T-helper 22 cell (primary cell): ENCODE measurements at regions not wholly inside any gene's neighbourhood (a gene's known extent, or its start where the extent isn't known, plus 50 kb on each side); places are given as distances from the start of the nearest gene placed in this dataset.

ENCODE experiments used
- DNase-seq: peaks from one replicate; pipeline ENCODE4 v3.0.0-alpha.2; 2020; ENCODE audit warnings: low read depth

DNA sequence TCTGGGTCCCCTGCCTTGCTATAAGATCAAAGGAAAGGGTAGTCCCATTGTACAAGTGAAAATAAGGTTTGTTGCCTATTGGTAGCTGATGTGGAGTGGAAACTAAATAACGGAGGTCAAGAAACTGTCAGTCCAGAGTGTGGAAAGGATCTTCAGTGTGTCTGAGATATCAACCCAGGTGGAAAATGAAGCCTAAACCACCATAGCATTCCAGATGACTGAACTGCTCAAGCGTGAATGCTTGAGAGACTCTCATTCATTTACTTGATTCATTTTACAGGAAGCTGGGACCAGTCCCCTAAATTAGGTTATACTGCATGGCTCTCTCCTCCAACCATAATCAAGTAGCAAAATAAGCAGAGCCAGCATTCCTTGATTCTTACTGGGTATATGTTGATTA lies 116.0 kb upstream of the SLC28A3 start:
- no peak for DNase-seq

DNA sequence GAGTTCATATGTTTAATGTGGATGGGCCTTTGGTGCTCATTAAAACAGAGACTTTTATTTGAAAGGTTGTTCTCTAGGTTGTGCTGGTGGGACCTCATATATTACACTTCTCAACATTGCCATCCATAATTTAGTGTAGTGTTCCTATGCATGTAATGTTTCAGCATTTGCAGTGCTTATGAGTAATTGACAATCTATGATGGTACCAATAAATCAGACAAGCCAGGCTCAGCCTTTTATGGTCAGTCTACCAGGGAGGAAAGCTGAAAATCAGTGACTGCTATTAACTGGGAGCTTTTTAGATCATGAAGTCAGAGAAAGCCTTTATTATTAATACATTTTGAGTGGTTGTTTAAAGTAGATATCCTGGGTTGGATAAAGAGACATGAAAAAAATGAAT lies 120.1 kb upstream of the SLC28A3 start:
- DNase-seq, result no peak

DNA sequence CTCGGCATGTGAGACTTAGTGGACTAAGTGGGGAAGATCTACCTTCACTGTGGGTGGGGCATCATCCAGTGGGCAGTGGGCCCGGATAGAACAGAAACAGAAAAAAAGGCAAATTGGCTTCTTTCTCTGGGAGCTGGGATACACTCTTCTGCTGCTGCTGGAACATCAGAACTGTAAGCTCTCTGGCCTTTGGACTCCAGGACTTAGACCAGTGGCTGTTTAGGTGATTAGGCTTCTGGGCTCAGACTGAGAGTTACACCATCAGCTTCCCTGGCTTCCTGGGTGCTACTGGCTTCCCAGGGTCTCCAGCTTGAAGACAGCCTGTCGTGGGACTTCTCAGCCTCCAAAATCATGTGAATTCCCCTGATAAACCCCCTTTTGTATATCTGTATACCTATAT lies 122.7 kb upstream of the SLC28A3 start:
- DNase-seq, result no peak

DNA sequence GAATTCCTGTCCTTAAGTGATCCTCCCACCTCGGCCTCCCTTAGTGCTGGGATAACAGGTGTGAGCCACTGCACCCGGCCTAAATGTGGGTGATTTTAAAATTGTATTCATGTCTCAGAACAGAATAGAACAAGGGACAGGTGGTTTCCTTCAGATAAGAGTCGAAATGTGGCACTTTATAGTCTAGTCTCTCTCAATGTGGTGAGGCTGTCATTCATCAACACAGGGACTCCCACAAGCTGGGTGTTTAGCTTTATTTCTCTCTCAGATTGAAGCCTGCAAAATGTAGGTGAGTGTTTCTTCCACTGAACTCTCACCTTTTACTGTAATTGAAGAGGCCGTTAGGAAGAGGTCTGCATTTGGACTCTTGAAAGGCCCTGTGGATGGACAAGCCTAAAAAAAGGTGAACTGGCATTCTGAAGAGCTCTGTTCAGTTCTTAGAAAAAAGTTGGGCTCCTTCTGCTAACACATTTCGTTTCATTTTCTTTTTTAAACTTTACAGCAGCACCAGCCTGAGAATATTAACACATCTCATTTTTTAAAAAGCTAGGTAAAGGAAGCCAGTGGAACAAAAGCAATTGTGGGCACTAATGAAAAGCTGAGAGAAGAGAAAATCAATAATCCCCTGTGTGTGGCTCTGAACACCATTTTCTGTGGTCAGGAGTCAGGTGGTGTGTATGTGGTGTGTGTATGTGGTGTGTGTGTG lies 126.2 kb upstream of the SLC28A3 start:
- DNase-seq, result no peak

DNA sequence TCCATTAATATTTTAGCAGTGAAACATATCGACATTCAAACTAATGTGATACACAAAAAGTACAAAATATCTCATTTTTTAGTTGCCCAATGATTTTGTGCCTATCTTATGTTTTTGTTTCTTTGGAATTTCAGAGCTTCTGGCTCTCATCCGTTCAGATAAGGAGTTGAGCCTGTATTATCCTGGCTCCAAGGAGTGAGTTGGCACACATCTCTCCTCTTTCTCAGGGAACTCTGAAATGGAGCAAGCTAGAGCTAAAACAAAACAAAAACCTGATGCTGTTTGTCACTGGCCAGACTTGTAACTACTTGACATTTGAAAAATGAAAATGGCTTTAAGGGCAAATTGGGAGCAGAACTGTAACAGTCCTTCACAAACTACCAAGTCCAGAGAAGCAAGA lies 131.3 kb upstream of the SLC28A3 start:
- no peak for DNase-seq

DNA sequence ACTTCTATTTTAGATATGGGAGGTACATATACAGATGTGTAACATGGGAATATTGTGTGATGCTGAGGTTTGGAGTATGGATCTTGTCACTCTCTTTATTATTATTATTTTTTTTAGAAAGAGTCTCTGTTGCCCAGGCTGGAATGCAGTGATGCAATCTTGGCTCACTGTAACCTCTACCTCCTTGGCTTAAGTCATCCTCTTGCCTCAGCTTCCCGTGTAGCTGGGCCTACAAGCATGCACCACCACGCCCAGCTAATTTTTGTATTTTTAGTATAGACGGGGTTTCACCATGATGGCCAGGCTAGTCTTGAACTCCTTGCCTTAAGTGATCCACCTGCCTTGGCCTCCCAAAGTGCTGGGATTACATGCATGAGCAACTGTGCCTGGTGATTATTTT lies 138.4 kb upstream of the SLC28A3 start:
- DNase-seq, result no peak

DNA sequence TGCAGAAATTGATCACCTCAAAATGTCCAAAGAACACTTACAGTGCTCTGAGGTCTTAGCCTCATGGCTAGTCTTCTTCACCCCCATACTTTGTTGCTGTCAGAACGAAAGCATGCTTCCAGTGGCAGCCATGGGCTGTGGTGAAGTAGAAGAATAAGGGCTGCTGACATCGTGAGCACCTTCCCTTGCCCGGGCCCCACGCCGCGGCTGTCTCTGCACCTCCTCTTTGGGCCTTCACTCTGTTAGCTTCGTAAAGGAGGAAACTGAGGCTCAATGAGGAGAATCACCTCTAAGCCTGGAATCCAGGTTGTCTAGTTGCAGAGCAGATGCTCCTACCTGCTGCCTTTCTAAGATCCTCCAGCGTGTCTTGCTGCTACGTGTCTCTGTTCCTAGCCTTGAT lies 139.5 kb upstream of the SLC28A3 start:
- no peak for DNase-seq

DNA sequence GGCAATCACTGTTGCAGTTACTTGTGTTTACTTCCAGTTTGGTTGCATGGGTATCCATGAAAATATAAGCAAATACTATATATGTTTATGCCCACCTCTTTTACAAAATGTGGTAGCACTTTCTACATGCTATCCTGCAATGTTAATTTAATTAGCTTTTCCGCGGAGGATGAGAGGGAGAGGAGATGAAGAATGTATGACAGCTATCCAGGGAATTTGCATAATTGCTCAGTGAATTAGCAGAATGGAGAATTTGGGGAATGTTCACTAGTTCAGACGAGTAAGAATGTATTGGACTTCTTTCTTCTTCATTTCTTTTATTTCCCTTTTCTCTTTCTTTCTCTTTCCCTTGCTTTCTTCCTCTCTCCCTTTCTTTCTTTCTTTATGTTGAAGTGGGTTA lies 140.7 kb upstream of the SLC28A3 start:
- no peak for DNase-seq

DNA sequence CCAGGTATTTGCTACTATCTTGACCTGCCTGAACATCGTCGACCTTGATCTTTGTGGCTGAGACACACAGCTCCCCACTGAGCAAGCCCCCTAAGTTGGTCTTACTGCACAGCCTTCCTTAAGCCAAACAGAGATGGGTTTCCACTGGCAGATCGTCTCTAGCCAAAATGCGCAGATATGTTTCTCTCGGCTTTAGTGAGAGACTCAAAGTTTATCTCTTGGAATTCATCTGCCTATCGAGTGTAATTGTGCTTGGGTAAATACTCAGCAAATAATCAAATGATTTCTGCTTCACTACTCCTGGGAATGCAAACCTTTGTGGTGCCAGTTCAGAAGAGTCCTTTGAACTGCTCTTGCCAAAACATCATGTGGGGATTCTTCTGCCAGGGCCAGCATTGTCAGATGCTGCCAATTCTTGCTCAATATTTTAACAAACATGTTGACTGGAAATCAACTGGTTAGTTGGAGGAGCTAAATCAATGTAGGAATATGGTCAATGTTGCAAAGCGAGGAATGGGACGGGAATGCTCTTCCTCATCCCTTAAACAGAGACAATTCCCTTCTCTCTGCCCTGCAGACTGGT lies 141.2 kb upstream of the SLC28A3 start:
- DNase-seq, result no peak

DNA sequence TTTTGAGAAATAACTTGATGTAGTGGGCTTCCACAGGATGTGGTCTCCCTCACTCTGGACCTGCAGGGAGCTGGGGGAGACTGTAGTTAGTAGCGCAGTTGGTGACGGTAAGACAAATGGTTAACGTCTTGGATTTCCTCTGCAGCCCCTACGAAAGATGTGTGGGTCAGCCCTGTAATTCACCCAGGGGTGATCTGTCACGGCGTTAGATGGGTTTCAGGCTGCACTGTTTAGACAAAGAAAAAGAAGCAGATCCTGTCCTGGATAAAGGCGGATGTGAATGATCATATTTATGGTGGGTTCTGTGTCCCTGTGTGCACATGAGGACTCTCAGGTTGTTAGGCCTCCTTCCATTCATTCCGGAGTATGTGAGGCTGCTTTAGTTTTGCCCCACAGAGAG lies 142.0 kb upstream of the SLC28A3 start:
- no peak for DNase-seq

DNA sequence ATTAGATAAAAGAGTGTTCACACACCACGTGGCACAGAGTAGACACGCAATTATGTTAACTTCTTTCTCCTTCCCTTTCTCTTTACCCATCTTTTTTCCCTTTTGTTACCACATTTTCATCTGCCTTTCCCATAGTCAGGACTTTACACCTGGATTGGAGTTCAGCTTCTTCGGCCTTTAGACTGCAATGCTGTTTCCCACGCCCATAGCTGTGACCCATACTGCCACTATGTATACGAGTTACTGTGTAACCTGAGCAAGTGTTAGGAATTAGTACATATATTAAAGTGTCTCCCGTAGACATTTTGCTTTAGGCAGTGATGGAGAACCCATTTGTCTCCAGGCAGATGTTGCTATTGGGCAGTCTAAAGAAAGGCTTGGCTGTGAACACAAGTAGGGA lies 143.6 kb upstream of the SLC28A3 start:
- no peak for DNase-seq

DNA sequence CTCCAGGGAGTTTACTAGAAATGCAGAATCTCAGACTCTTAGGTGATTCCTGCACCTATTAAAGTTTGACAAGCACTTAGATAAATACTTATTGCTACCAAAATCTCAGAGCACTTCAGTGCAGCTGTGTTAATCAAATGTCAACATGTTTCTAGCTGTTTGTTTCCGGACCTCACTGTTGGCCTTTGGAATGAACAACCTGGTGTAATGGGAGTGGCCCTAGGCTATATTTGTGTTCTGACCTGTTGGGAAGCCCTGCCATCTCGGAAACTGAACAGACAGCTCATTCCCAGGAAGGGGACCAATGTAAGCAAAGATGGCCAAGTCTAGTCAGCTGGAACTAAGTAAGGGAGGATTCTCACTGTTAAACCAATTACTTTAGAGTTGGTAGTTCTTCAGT lies 145.0 kb upstream of the SLC28A3 start:
- no peak for DNase-seq

DNA sequence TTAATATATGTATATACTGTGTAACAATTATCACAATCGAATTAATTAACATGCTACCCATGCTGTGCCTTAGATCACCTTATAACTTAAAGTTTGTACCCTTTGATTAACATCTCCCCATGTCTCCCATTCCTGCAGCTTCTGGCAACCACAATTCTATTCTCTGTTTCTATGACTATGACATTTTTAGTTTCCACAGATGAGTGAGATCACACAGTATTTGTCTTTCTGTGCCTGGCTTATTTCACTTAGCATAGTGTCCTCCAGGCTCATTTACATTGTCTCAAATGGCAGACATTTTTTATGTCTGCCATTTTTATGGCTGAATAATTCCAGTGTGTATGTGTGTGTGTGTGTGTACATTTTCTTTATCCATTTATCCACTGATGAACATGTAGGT lies 146.1 kb upstream of the SLC28A3 start:
- no peak for DNase-seq

DNA sequence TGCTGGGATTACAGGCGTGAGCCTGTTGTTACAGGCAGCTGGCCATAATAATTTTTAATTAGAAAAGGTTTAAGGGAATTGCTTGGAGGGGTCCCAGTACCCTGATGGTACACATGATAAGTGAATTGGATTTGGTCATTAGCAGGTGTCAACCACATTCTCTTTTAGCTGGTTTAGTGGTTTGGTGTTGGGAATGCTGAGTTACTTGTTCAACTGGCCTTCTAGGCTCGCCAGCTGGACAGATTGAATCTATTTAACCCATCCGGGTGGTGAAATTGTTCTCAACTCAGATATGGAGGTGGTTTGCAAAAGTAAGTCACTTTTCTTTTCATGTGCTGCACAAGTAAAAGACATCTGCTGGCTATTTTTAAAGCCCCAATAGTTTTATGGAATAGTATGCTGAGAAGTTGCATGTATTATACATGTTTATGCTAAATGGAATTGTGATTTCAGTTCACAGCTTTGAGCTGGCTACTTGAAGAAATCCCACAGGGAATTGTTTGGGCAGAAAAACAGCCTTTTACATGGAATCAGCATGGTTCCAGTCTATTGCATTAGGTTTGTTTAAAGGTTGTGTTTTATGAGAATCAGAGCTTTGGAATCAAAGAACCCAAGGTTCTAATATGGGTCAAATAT lies 149.8 kb upstream of the SLC28A3 start:
- no peak for DNase-seq

DNA sequence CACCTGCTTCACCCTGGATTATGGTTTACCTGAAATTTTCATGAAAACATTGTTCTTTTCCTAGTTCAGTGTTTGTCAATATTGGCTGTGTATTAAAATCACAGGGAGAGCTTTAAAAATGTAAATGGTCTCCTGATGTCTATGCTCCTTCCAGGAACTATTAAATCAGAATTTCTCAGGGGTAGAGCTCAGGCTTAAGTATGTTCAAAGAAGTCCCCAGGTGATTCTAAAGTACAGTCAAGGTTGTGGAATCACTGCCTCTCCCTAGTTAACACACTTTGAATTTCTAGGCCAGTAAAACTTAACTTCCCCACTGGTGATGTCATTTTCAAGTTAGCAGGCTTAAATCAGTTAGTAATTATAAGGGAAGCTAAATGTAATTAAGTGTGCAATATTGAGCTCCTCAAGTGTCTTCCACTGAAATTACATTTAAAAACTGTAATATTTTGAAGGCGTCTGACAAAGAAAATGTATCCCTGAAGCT lies 150.3 kb upstream of the SLC28A3 start:
- no peak for DNase-seq

DNA sequence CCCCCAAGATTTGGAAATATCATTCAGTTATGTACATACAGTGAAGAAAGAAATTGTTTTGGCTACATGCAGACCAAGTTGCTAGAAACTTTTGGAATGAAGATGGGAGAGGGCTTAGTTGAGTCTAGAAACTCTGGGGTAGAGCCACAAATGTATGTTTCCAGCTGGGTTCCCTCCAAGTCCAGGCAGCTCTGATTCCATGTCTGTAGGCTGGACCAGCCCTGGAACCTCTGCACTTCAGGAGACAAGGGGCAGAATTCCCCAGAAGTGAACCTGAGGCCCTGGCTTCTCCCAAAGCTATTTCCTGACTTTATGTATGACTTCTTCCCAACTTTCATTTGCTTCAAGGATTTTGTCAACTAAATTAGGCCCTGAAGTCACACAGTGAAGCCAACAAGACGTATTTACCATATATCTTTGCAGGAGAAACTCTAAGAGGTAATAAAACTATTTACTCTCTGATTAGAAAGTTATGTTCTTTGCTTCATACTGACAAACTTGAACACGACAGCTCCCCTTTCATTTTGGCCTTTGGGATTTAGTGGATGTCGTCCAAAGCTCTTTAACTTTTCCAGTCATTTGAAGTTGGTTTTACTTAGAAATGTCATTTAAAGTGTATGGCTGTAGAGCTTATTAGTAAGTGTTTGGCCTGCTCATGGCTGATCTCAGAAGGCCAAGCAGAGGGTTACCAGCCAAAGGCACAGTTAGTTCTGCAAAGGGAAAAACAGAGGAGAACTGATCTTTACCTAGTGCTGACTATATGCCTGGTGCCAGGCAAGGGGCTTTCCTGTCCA lies 152.0 kb upstream of the SLC28A3 start:
- no peak for DNase-seq

DNA sequence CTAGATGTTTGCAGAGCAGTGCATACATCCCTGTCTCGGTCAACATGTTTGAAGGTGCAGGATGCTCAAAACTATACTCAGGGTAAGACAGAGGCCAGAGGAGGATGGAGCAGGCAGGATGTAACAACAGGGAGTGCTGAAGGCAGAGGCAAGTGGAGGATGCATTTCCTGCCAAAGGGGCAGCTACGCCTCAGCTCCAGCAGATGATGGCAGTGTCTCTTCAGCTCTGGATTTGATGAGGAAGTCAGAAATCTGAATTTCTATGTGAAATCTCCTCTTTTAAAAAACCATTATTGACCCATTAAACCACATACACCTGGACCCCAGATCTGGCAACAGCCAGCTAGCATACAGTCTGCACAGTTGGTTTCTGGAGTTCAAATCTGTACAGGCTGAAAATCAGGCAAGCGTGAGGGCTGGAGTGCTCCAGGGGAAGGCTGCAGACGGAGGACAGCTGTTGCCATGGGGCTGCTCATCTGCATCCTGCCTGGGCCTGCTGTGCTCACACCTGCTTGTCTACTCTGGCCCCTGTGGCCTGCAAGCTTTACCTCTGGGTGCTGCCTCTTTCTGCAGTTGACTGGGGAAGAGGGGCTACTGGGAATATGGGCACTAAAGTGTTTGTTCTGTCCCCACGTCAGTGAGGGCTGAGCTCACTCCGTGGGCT lies 152.9 kb upstream of the SLC28A3 start:
- DNase-seq, result no peak

DNA sequence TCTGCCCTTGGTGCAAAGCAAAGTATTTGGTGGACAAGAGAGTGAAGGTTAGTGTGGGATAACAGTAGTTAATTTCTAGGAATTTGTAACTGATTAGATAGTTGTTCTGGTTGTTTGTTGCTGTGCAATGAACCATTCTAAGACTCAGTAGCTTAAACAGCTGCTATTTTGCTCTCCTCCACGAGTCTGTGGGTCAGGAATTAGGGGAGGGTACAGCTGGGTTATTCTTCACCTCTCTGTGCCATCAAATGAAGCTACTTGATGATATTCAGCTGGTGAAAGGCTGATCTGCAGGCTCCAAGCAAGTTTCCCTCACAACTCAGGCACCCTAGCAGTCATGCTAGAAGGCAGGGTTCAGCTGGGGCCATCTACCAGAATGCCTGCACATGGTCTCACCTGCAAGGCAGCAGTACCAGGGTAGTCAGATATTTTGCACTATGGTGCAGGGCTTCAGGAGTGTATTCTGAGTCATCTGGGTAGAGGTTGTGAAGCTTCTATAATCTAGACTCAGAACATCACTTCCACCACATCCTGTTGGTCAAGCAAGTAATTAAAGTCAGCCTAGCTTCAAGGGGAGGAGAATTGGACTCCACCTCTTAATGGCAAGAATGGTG lies 159.5 kb upstream of the SLC28A3 start:
- no peak for DNase-seq

DNA sequence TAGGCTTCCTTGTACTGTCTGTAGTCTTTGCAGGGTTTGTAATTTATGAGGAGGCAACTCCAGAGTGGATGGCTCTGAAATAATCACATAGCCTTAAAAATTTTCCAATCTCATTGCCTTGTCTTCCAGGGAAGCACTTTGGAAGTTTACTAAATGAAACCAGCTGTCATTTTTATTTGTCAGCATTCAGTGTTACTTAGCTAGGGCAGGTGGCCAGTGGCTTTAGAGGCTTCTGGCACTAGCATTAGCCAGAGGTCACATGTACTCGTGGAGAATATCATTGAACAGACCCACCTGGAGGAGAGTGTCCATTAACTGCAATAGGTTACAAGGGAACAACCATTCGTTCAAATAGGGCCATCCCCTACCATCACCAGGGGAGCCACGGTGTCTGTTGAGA lies 160.3 kb upstream of the SLC28A3 start:
- no peak for DNase-seq

DNA sequence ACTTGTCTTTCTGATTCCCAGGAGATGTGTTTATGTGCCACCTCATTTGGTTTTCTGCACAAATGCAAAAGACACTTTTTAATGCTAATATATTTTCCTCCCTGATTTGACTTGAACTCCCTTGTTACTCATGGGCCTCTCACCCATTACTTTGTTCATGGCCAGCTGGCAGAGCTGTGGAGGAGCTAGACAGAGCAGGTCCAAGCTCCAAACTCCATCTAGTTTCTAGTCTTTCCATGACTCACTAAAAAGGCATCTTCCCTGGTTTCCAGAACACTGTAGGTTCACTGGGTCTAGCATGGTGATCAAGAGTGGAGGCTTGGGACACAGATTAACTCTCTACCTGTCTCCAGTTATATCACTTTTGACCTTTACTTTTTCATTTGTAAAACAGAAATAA lies 161.0 kb upstream of the SLC28A3 start:
- DNase-seq, result no peak

DNA sequence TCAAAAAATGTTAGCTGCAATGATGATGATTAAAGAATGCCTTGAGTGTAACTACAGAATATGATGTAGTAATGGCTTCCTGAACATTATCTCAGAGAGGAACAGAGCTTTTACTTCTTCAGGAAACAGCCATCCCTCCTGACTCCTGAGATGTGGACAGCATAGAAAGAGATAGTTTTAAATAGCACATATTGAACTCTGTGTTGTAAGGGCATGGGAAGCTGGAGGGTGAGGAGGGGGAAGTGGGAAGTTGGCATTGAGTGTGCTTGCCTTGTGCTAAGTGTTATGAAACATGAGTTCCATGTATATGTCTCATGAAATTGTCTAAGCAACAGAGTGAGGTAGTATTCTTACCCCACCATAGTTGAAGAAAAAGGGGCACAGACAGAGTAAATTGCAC lies 161.5 kb upstream of the SLC28A3 start:
- no peak for DNase-seq

DNA sequence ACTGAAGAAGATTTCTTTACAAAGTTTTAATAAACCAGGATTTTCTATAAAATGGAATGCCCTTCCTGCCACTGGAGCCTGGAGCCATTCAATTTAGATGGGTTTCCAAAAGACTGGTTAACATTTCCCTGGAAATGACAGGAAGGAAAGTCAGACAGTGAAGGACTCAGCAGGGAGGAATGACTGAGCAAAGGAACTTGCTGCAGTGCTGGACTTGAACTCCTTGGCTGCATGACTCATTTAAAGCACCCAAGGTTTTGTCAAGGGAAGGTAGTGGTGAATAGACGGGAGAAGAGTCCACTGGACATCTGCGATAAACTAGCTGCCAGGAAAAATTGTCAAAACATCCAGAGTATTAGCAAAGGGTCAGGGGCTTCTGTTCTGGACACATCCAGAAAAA lies 163.8 kb upstream of the SLC28A3 start:
- no peak for DNase-seq
